GM21367 (cell line): ENCODE measurements at regions not wholly inside any gene's neighbourhood (a gene's known extent, or its start where the extent isn't known, plus 50 kb on each side); places are given as distances from the start of the nearest gene placed in this dataset.

ENCODE experiments used
- ATAC-seq: cut with Tn5 transposase; IDR thresholded peaks from one replicate; pipeline ENCODE4 v1.9.1; 2021; ENCODE audit not compliant: unreplicated experiment

GRCh38 chr10:83037653-83038052 lies 1101.7 kb upstream of the GHITM start:
- no peak for ATAC-seq

- no peak for ATAC-seq
These were observed 1100.7 kb upstream of the GHITM start for GRCh38 chr10:83038631-83039030.

- no peak for ATAC-seq
These were observed 1093.6 kb upstream of the GHITM start for GRCh38 chr10:83045731-83046130.

GRCh38 chr10:83050815-83051214 lies 1088.5 kb upstream of the GHITM start:
- no peak for ATAC-seq

GRCh38 chr10:83062871-83063270 lies 1076.4 kb upstream of the GHITM start:
- no peak for ATAC-seq

- ATAC-seq, result no peak
These were observed 1065.8 kb upstream of the GHITM start for GRCh38 chr10:83073472-83073871.

GRCh38 chr10:83075016-83075814 lies 1064.1 kb upstream of the GHITM start:
- no peak for ATAC-seq

GRCh38 chr10:83075815-83076355 lies 1063.4 kb upstream of the GHITM start:
- no peak for ATAC-seq

- ATAC-seq, result no peak
These were observed 1062.9 kb upstream of the GHITM start for GRCh38 chr10:83076443-83076842.

- no peak for ATAC-seq
These were observed 1061.1 kb upstream of the GHITM start for GRCh38 chr10:83078160-83078559.

- ATAC-seq, result no peak
These were observed 1060.7 kb upstream of the GHITM start for GRCh38 chr10:83078645-83079044.

GRCh38 chr10:83083831-83084230 lies 1055.5 kb upstream of the GHITM start:
- no peak for ATAC-seq

GRCh38 chr10:83089335-83089734 lies 1050.0 kb upstream of the GHITM start:
- no peak for ATAC-seq

GRCh38 chr10:83104616-83105015 lies 1034.7 kb upstream of the GHITM start:
- no peak for ATAC-seq

GRCh38 chr10:83108565-83109333 lies 1030.6 kb upstream of the GHITM start:
- ATAC-seq, result no peak

GRCh38 chr10:83119346-83119745 lies 1020.0 kb upstream of the GHITM start:
- no peak for ATAC-seq

GRCh38 chr10:83122336-83122735 lies 1017.0 kb upstream of the GHITM start:
- ATAC-seq, result no peak

- no peak for ATAC-seq
These were observed 1011.2 kb upstream of the GHITM start for GRCh38 chr10:83127942-83128575.

- no peak for ATAC-seq
These were observed 998.5 kb upstream of the GHITM start for GRCh38 chr10:83140811-83141210.

GRCh38 chr10:83142074-83142563 lies 997.2 kb upstream of the GHITM start:
- ATAC-seq, result no peak

GRCh38 chr10:83144461-83144860 lies 994.8 kb upstream of the GHITM start:
- ATAC-seq, result no peak
